ACHN (cell line): ENCODE measurements at regions not wholly inside any gene's neighbourhood (a gene's known extent, or its start where the extent isn't known, plus 50 kb on each side); places are given as distances from the start of the nearest gene placed in this dataset.

Experiments used
- DNase-seq: peaks from one replicate; pipeline ENCODE4 v3.0.0-alpha.2; 2015
- in situ Hi-C: cut with HindIII; loops from 2 replicates; pipeline ENCODE4 v1.10.0; 2017; ENCODE audit warnings: low sequenced_read_pairs, low pct_ligation_motif_present, low pct_unique_long_range_greater_than_20kb

GRCh38 chr15:96412906-96413231 lies 82.4 kb downstream of the NR2F2 start:
- in situ Hi-C loops = no loop called here
- DNase-seq = peak; percentile 10

DNA sequence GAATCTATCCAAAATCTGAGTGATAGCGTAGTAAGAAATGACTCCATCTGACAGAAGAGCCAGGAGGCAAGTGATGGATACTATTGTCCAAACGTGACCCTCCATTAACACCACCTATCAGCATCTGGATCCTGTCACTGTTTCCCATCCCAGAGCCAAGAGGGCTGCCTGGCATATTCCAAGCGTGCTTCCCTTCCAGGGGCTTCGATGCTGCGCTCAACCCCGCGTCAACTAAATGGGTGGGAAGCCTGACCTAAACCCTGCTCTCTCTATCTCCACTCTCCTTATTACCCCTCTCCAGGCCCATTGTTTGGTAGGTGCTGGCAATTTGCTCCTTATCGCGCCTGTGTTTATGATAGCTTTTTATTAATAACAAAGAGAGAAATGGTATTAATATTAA lies 83.2 kb downstream of the NR2F2 start:
- in situ Hi-C loops = no loop called here
- no peak for DNase-seq

DNA sequence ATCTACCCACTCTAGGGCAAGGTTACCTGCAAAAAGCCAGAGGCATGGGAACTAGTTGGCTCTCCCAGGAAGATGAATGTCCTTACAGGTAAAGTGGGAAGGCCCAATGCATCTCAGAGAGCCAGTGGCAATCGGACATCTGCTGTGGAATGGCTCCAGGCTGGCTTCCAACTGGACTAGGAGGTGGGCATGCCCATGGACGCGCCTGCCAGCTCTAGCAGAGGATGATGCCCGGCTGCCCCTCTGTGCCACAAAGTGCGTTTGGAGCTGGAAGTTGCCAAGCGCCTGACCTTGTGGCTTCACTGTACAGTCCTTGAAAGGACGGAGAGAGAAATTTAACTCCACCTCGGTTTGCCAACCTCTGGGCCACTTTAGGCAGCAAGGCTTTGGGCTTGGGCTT lies 84.4 kb downstream of the NR2F2 start:
- no peak for DNase-seq
- in situ Hi-C loops = no loop called here

DNA sequence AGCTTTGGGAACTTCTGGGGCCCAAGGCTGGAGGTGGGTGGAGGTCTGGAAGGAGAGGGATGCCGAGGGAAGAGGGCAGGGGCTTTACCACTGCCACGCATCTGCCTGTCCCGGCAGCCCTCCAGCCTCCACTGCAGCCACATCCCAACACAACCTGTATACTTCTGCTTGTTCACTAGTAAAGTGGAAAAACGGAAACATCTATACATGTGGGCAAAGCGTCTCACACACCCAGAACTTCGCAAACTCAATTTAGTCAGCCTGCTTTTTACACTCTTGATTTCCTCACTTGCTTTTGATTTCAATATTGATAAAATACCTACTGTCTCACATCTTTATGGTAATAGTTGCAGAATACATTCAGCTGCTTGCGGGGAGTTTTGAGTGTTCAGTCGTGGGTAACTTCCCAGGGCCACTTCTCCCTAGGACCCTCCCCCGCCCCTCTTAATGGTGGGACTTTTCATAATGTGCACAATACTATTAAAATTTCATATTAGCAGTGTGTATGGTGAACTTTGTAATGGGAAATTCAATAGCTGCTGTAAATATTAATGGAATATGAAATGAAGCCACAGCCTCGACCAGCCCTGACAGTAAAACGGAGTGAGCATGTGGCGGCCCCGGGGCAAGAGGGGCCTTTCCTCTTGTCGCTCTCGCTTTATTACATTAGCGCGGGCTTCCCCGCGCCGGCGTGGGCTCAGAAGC lies 85.2 kb downstream of the NR2F2 start:
- in situ Hi-C loops = no loop called here
- no peak for DNase-seq

- in situ Hi-C loops = no loop called here
- no peak for DNase-seq
These were observed 85.9 kb downstream of the NR2F2 start for GRCh38 chr15:96416218-96416933.

DNA sequence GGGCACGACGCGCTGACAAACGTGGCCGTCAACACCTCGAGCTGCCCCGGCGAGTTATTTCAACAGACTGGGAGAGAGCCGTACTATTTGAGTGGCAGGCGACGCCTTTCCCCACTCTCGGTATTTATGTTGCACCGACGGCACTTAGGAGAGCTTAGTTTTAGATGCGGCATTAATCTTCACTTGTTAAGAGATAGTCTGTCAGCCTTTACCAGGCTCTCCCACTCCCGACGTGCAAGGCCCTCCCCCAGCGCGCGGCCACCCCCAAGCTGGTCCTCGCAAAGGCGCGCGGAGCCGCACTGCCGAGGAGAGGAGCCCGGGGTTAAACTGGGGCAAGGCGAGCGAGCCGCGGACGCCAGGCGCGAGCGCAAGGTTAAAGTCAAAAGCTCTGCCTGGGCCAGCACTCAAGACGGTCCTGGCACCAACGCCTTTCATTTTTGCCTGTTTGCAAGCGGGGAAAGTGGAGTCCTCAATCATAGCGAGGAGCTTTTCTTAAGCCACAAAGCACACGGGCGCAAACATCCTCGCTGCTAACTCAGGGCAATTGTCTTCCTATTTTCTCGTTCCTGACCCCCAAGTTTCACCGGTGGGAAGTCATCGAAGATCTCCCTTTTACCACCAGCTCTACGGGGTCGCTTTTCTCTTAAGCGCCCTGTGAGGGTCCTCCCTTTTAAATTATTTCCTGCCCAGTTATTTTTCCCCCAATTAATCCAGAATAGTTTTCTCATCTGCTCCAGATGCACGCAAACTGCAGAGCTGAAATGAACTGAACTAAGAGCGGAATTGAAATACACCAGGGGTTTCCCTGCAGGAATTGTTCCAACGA lies 86.6 kb downstream of the NR2F2 start:
- in situ Hi-C loops = no loop called here
- peak; percentile 41 for DNase-seq

- no peak for DNase-seq
- in situ Hi-C loops = no loop called here
These were observed 87.2 kb downstream of the NR2F2 start for GRCh38 chr15:96417760-96418130.

DNA sequence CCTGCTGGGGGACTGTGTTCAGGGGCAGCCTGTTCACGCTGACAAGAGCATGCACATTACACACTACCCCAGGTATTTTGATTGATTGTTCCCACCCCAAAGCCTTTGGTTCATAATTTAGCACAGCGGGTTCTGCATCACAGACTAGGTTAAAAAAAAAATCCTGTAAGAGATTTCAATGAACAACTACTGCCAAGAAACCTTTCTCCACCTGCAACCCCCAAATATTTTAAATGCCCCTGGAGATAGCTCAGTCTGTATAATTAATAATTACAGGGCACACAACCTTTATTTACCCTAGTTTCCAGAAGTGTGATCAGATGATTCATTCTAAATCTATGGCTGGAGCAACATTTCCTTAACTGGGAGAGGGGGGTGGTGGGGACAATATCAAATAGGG lies 87.6 kb downstream of the NR2F2 start:
- DNase-seq = peak; percentile 62
- in situ Hi-C loops = no loop called here

GRCh38 chr15:96421178-96421601 lies 90.7 kb downstream of the NR2F2 start:
- in situ Hi-C loops = no loop called here
- peak; percentile 59 for DNase-seq

DNA sequence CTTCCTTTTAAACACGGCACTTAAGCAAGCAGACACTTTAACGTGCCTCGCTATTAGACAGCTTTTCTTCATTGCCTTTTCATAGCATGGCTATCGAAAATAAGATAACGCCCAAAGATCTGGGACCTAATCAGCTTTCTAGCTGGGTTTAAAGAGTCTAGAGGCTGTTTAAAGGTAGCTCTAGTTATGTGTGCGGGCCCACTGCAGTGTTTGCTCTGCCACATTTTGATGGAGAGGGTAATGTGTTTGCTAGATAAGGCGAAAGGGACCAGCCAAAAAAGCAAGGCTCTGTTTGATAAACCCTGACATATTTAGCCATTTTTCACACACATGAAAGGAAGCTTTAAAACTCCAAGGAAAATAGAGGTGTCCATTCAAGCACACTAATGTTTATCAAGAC lies 91.6 kb downstream of the NR2F2 start:
- in situ Hi-C loops = no loop called here
- DNase-seq = no peak

DNA sequence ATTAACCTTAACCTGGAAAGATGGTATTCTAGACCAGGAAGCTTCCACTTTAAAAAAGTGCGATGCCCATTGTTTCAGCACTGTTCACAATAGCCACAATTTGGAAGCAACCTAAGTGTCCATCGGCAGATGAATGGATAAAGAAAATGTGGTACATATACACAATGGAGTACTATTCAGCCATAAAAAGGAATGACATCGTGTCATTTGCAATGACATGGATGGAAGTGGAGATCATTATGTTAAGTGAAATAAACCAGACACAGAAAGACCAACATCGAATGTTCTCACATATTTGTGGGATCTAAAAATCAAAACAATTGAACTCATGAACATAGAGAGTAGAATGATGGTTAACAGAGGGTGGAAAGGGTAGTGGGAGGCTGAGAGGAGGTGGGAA lies 94.2 kb downstream of the NR2F2 start:
- in situ Hi-C loops = no loop called here
- no peak for DNase-seq

DNA sequence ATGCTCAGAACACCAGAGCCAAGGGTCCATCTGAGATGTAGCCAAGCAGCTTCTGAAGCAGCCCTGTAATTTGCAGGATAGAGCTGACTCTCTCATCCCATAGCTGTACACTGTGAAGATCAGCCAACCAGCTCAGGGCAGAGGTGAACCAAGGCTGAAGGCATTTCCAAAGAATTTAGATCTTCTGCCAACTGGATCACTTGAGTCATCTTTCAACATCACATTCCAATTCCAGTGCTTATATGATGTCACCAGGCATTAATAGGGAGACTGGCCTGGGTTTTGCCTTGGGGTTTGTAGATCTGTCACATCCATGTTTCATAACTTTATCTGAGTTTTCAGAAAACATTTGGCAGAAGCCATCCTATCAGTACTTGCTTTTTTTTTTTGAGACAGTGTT lies 98.2 kb downstream of the NR2F2 start:
- peak; percentile 96 for DNase-seq
- in situ Hi-C loops = no loop called here

- DNase-seq = no peak
- in situ Hi-C loops = no loop called here
These were observed 101.3 kb downstream of the NR2F2 start for GRCh38 chr15:96431786-96432185.

GRCh38 chr15:96435022-96435421 lies 104.5 kb downstream of the NR2F2 start:
- in situ Hi-C loops = no loop called here
- no peak for DNase-seq

GRCh38 chr15:96435841-96436240 lies 105.3 kb downstream of the NR2F2 start:
- in situ Hi-C loops = no loop called here
- no peak for DNase-seq

DNA sequence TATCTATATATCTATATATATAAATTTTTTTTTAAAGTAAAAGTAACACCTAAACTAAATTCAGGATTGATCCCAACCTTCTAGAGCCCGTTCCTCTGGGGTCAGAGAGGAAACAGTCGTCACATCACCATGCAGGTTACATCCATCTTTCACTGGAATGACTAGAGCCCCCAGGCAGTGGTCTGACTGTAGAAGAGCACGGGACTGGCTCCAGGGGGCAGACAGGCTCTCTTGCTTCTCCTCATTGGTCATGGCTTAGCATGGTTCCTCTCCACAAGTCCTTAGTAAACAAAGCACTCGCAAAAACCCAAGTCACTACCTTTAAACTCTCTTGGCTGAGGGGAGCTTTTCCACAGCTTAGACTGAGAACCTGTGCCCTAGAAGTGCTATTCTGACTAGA lies 110.5 kb downstream of the NR2F2 start:
- DNase-seq = no peak
- in situ Hi-C loops = no loop called here

DNA sequence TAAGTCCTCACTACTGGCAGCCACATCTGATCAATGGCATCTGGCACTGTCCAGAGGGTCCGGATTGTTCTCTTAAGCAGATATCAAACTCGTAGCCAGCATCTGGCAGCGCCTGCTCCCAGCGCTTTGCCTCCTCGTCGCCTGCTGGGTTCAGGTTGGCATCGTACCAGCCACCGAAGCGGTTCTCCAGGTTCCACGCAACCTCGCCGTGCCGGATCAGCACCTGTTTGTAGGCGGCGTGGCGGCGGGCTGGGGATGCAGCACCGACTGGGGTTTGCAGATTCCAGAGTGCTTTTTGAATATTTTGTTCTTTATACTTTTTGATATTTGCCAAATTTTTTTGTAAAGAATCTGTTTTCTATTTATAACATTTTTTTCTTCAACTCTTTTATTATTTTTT lies 111.6 kb downstream of the NR2F2 start:
- in situ Hi-C loops = no loop called here
- DNase-seq = no peak

DNA sequence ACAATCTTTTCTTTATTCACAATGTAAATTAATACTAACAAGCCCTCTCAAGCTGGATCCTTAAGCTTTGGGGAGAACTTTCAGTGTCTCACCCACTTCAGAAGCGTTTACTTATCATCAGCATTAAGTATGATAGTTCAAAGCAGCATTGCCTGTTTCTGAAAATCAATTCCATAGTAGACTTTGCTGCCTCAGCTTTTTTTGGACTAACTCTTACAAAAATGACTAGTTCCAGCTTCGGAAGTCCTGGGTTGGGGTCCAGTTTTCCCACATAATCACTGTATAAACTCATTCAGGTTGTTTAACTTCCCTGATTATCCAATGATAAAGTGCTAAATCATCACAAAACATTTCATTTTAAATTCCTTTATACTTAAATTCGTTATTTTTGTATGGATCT lies 114.4 kb downstream of the NR2F2 start:
- in situ Hi-C loops = no loop called here

DNA sequence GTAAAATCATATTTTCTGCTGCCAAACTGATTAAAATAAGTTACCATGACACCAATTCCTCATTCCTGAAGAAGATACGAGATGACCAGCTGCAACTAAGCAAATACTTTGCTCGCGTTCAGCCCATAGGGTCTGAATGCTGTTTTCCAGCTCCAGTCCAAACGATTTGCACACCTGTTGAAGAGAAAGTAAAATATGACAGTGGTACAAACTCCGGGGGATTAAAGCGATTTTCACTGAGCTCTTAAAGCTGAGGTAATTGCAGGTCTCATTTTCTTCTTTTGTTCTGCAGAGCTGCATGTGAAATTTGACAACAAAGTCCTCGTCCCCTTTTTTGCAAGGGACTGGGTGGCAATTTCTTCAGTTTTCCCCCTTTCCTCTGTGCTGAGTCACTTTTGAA lies 118.4 kb downstream of the NR2F2 start:
- in situ Hi-C loops = no loop called here
- DNase-seq = no peak

More for the DNA sequence above, 114.4 kb downstream of the NR2F2 start:
- no peak for DNase-seq

DNA sequence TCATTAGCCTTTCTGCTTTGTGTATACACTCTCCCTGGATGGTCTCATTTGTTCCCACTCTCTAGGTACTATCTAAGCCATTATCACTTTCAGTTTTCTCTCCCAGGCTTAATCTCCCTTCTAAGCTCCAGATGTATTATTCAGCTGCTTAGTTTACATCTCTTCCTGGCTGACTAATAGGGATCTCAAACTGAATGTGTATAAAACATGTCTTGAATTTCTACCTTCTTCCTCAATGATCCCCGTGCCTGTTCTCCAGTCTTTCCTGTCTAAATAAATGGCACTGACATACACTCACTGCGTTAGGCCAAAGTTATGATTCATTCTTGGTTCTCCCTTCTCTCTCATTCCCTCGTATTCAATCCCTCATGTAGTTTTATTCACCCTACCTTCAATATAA lies 127.3 kb downstream of the NR2F2 start:
- DNase-seq = no peak
- in situ Hi-C loops = no loop called here
